ENCODE measurements at regions not wholly inside any gene's neighbourhood (a gene's known extent, or its start where the extent isn't known, plus 50 kb on each side); places are given as distances from the start of the nearest gene placed in this dataset.

- TF ChIP-seq REST (IDR thresholded peaks at IDR 0.05; ENCODE audit: insufficient read depth in 1 of 2, low read depth in 2 of 2, low read length in 2 of 2), result no peak
- no peak for TF ChIP-seq FOXP2 (optimal IDR thresholded peaks at IDR 0.05; ENCODE audit: borderline replicate concordance, extremely low read depth, extremely low read length, insufficient read depth)
- no peak for TF ChIP-seq TAF1 (IDR thresholded peaks at IDR 0.05; ENCODE audit: borderline replicate concordance, insufficient read depth, low read length)
- no peak for TF ChIP-seq SIN3A (IDR thresholded peaks at IDR 0.05; ENCODE audit: borderline replicate concordance, insufficient read depth, low read length)
- no peak for TF ChIP-seq POLR2AphosphoS5 (IDR thresholded peaks at IDR 0.05; ENCODE audit: low read depth, low read length)
Measured at GRCh38 chr3:171951597-171951996, 87.8 kb upstream of the FNDC3B start.

GRCh38 chr3:171953301-171954022, 85.9 kb upstream of the FNDC3B start:
- no peak for TF ChIP-seq TAF1 (IDR thresholded peaks at IDR 0.05; ENCODE audit: borderline replicate concordance, insufficient read depth, low read length)
- TF ChIP-seq REST (IDR thresholded peaks at IDR 0.05; ENCODE audit: insufficient read depth in 1 of 2, low read depth in 2 of 2, low read length in 2 of 2), result no peak
- TF ChIP-seq FOXP2 (optimal IDR thresholded peaks at IDR 0.05; ENCODE audit: borderline replicate concordance, extremely low read depth, extremely low read length, insufficient read depth), result no peak
- no peak for TF ChIP-seq SIN3A (IDR thresholded peaks at IDR 0.05; ENCODE audit: borderline replicate concordance, insufficient read depth, low read length)
- no peak for TF ChIP-seq POLR2AphosphoS5 (IDR thresholded peaks at IDR 0.05; ENCODE audit: low read depth, low read length)

GRCh38 chr3:171954690-171955383, 84.5 kb upstream of the FNDC3B start:
- TF ChIP-seq FOXP2 (optimal IDR thresholded peaks at IDR 0.05; ENCODE audit: borderline replicate concordance, extremely low read depth, extremely low read length, insufficient read depth), result no peak
- no peak for TF ChIP-seq REST (IDR thresholded peaks at IDR 0.05; ENCODE audit: insufficient read depth in 1 of 2, low read depth in 2 of 2, low read length in 2 of 2)
- no peak for TF ChIP-seq SIN3A (IDR thresholded peaks at IDR 0.05; ENCODE audit: borderline replicate concordance, insufficient read depth, low read length)
- TF ChIP-seq POLR2AphosphoS5 (IDR thresholded peaks at IDR 0.05; ENCODE audit: low read depth, low read length), result no peak
- no peak for TF ChIP-seq TAF1 (IDR thresholded peaks at IDR 0.05; ENCODE audit: borderline replicate concordance, insufficient read depth, low read length)

GRCh38 chr3:171955598-171955997, 83.8 kb upstream of the FNDC3B start:
- no peak for TF ChIP-seq FOXP2 (optimal IDR thresholded peaks at IDR 0.05; ENCODE audit: borderline replicate concordance, extremely low read depth, extremely low read length, insufficient read depth)
- no peak for TF ChIP-seq SIN3A (IDR thresholded peaks at IDR 0.05; ENCODE audit: borderline replicate concordance, insufficient read depth, low read length)
- TF ChIP-seq TAF1 (IDR thresholded peaks at IDR 0.05; ENCODE audit: borderline replicate concordance, insufficient read depth, low read length), result no peak
- no peak for TF ChIP-seq POLR2AphosphoS5 (IDR thresholded peaks at IDR 0.05; ENCODE audit: low read depth, low read length)
- no peak for TF ChIP-seq REST (IDR thresholded peaks at IDR 0.05; ENCODE audit: insufficient read depth in 1 of 2, low read depth in 2 of 2, low read length in 2 of 2)

All from PFSK-1 (cell line).